ENCODE measurements at regions not wholly inside any gene's neighbourhood (a gene's known extent, or its start where the extent isn't known, plus 50 kb on each side); places are given as distances from the start of the nearest gene placed in this dataset.

DNA sequence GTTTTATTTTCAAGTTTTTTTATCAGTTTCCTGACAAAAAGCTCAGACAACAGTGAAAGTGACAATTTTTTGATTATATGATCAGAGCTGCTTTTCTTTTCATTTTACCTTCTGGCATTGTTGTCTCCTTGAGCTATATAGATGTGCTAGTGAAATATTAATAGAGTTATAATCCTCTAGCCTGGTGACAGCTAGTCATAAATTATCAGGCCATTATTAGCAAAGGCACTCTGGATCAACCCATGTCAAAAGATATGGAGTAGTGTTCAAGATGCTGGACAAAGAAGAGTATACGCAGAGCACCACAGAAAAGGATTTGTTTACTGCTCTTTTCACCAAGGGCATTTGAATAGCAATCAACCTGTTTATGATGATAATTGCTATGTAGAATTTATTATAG, 1230.1 kb downstream of the HACE1 start:
- TF ChIP-seq, protein P1, sequence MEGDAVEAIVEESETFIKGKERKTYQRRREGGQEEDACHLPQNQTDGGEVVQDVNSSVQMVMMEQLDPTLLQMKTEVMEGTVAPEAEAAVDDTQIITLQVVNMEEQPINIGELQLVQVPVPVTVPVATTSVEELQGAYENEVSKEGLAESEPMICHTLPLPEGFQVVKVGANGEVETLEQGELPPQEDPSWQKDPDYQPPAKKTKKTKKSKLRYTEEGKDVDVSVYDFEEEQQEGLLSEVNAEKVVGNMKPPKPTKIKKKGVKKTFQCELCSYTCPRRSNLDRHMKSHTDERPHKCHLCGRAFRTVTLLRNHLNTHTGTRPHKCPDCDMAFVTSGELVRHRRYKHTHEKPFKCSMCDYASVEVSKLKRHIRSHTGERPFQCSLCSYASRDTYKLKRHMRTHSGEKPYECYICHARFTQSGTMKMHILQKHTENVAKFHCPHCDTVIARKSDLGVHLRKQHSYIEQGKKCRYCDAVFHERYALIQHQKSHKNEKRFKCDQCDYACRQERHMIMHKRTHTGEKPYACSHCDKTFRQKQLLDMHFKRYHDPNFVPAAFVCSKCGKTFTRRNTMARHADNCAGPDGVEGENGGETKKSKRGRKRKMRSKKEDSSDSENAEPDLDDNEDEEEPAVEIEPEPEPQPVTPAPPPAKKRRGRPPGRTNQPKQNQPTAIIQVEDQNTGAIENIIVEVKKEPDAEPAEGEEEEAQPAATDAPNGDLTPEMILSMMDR (conservative IDR thresholded peaks at IDR 0.05 in 1 of 2, IDR thresholded peaks at IDR 0.05 in 1 of 2; ENCODE audit: extremely low read depth in 1 of 2, insufficient read depth in 1 of 2, low read depth in 1 of 2, low read length in 2 of 2), result no peak
- TF ChIP-seq EZH2 (IDR thresholded peaks at IDR 0.05; ENCODE audit: borderline replicate concordance, low read length), result no peak
